ENCODE measurements at regions not wholly inside any gene's neighbourhood (a gene's known extent, or its start where the extent isn't known, plus 50 kb on each side); places are given as distances from the start of the nearest gene placed in this dataset.

- TF ChIP-seq CTCF (conservative IDR thresholded peaks at IDR 0.05; ENCODE audit: low read depth, low read length) = no peak
- TF ChIP-seq EZH2 (IDR thresholded peaks at IDR 0.05; ENCODE audit: low read length, unreplicated experiment) = no peak
- no peak for TF ChIP-seq EZH2phosphoT487 (IDR thresholded peaks at IDR 0.05; ENCODE audit: borderline replicate concordance, low read length)
Observed at GRCh38 chrX:47316276-47317025, 53.9 kb upstream of the ZNF157 start.
